HepG2 (cell line): ENCODE measurements at regions not wholly inside any gene's neighbourhood (a gene's known extent, or its start where the extent isn't known, plus 50 kb on each side); places are given as distances from the start of the nearest gene placed in this dataset.

ENCODE experiments used
- ATAC-seq: fragments of 200-7000 bp; cut with Tn5 transposase; 3 replicates; pipeline ENCODE4 v1.9.1; 2020; ENCODE audit warnings: mild to moderate bottlenecking, moderate library complexity
- BruUV-seq: library from RNA; stranded (reverse); fragments of 400-500 nt; replicated peaks from 2 replicates; lab custom pipeline; 2021; lab: Mats Ljungman, UMichigan
- CTCF ChIA-PET: fragments of 300-600 bp; formaldehyde crosslinking; extraction: SDS; loops from one replicate; lab custom pipeline; 2021; ENCODE audit warnings: low total read pairs, inconsistent platforms, low intra/inter-chr PET ratio; lab: Yijun Ruan, JAX
- POLR2A ChIA-PET: fragments of 350-600 bp; sonication (Branson Sonifier 250); formaldehyde crosslinking; loops from one replicate; lab custom pipeline; 2020; ENCODE audit warnings: antibody characterized with exemption, inconsistent platforms; lab: Yijun Ruan, JAX
- DNase-seq: peaks from one replicate; pipeline ENCODE4 v3.0.0-alpha.2; 2015; ENCODE audit warnings: low spot score
- FAIRE-seq: peaks from 3 replicates; lab custom pipeline; 2011; peaks lifted over from hg19 to GRCh38; lab: Jason Lieb, UNC
- H2AFZ ChIP-seq: one replicate; pipeline ENCODE4 v1.6.1; 2011; ENCODE audit warnings: low read length, inconsistent platforms
- H3K27ac ChIP-seq: fragments of 300-600 bp; 3 replicates; pipeline ENCODE4 v1.8.0; 2011; ENCODE audit warnings: mixed run types, mild to moderate bottlenecking, mixed read lengths, low read length, inconsistent platforms; ENCODE audit not compliant: insufficient read depth; ENCODE audit errors: extremely low read length
- H3K27me3 ChIP-seq, 2 experiments: fragments of 200-600 bp in 1 of 2; 2 replicates in 1 of 2; 3 replicates in 1 of 2; pipeline versions ENCODE4 v1.6.0 to v1.8.0; 2011; ENCODE audit warnings: low read length in 2 of 2, mild to moderate bottlenecking in 2 of 2, moderate library complexity in 2 of 2, inconsistent platforms in 1 of 2; ENCODE audit not compliant: insufficient read depth in 2 of 2, control insufficient read depth in 1 of 2
- H3K36me3 ChIP-seq, 2 experiments: fragments of 200-600 bp in 1 of 2; replicated peaks in 1 of 2; 2 replicates in 1 of 2; 3 replicates in 1 of 2; pipeline versions ENCODE4 v1.5.1 to v1.8.0; 2011; ENCODE audit warnings: low read length in 2 of 2, inconsistent platforms in 1 of 2; ENCODE audit not compliant: insufficient read depth in 2 of 2, control insufficient read depth in 1 of 2
- H3K4me1 ChIP-seq: 2 replicates; pipeline ENCODE4 v1.5.1; 2012; ENCODE audit warnings: low read length, inconsistent platforms; ENCODE audit not compliant: insufficient read depth
- H3K4me2 ChIP-seq: 2 replicates; pipeline ENCODE4 v1.6.0; 2011; ENCODE audit warnings: low read depth, low read length, inconsistent platforms
- H3K4me3 ChIP-seq, 3 experiments: fragments of 200-600 bp in 1 of 3; sonication (generic), shearing (Covaris generic) in 1 of 3; replicated peaks in 1 of 3; 2 replicates each; pipeline ENCODE4 v1.5.1; 2011 to 2016; ENCODE audit warnings: low read length in 3 of 3, inconsistent platforms in 2 of 3, low read depth in 2 of 3, mild to moderate bottlenecking in 2 of 3, control low read depth in 1 of 3, mixed read lengths in 1 of 3; ENCODE audit not compliant: insufficient read depth in 1 of 3
- H3K79me2 ChIP-seq: one replicate; pipeline ENCODE4 v1.6.1; 2011; ENCODE audit warnings: low read length, inconsistent platforms; ENCODE audit not compliant: insufficient read depth
- H3K9ac ChIP-seq: 2 replicates; pipeline ENCODE4 v1.6.0; 2011; ENCODE audit warnings: mild to moderate bottlenecking, low read depth, low read length, inconsistent platforms; ENCODE audit not compliant: insufficient read depth
- H3K9me3 ChIP-seq: 2 replicates; pipeline ENCODE4 v1.5.1; 2012; ENCODE audit warnings: mild to moderate bottlenecking, low read length
- H4K20me1 ChIP-seq: 2 replicates; pipeline ENCODE4 v1.6.0; 2011; ENCODE audit warnings: inconsistent platforms, mild to moderate bottlenecking, low read length, moderate library complexity; ENCODE audit not compliant: insufficient read depth
- CENPX ChIP-seq: sonication (generic); formaldehyde crosslinking; IDR thresholded peaks from 2 replicates; pipeline ENCODE4 v1.9.0; 2021; ENCODE audit warnings: mild to moderate bottlenecking, missing genetic modification reagents, moderate library complexity
- CHCHD3 ChIP-seq: sonication (generic); formaldehyde crosslinking; IDR thresholded peaks from 2 replicates; pipeline ENCODE4 v1.8.0; 2022; ENCODE audit warnings: mild to moderate bottlenecking, missing genetic modification reagents, moderate library complexity
- EEA1 ChIP-seq: sonication (generic); formaldehyde crosslinking; IDR thresholded peaks from 2 replicates; pipeline ENCODE4 v1.5.1; 2020; ENCODE audit warnings: mild to moderate bottlenecking, missing genetic modification reagents, borderline replicate concordance
- ETV6 ChIP-seq: sonication (generic); formaldehyde crosslinking; conservative IDR thresholded peaks from 2 replicates; pipeline ENCODE4 v1.4.0; 2020; ENCODE audit warnings: missing genetic modification reagents
- GATAD2A ChIP-seq: IDR thresholded peaks from 2 replicates; pipeline ENCODE4 v1.6.1; 2016
- GLI4 ChIP-seq: sonication (generic); formaldehyde crosslinking; IDR thresholded peaks from 2 replicates; pipeline ENCODE4 v1.5.1; 2020; ENCODE audit warnings: missing genetic modification reagents, mild to moderate bottlenecking, moderate library complexity, borderline replicate concordance
- GZF1 ChIP-seq: sonication (generic); formaldehyde crosslinking; IDR thresholded peaks from 2 replicates; pipeline ENCODE4 v1.5.1; 2020; ENCODE audit warnings: mild to moderate bottlenecking, missing genetic modification reagents
- HNRNPL ChIP-seq: fragments of 200-400 bp; formaldehyde crosslinking; IDR thresholded peaks from 2 replicates; pipeline ENCODE4 v1.6.1; 2017; ENCODE audit warnings: mild to moderate bottlenecking, low read depth, low read length
- HOXA3 ChIP-seq: sonication (generic); formaldehyde crosslinking; IDR thresholded peaks from 2 replicates; pipeline ENCODE4 v1.5.0; 2020; ENCODE audit warnings: missing genetic modification reagents
- JARID2 ChIP-seq: sonication (generic); formaldehyde crosslinking; IDR thresholded peaks from 2 replicates; pipeline ENCODE4 v1.8.1; 2023; ENCODE audit warnings: missing genetic modification reagents, inconsistent platforms; ENCODE audit not compliant: insufficient replicate concordance
- KDM3A ChIP-seq: IDR thresholded peaks from 2 replicates; pipeline ENCODE4 v1.6.1; 2018; ENCODE audit warnings: low read depth, missing compliant biosample characterization
- ZBTB33 ChIP-seq: sonication (generic); formaldehyde crosslinking; IDR thresholded peaks from 2 replicates; pipeline ENCODE4 v1.4.0; 2020; ENCODE audit warnings: missing genetic modification reagents
- ZNF496 ChIP-seq: sonication (generic); formaldehyde crosslinking; IDR thresholded peaks from 2 replicates; pipeline ENCODE4 v1.8.1; 2023; ENCODE audit warnings: mild to moderate bottlenecking, moderate library complexity, missing genetic modification reagents; ENCODE audit not compliant: insufficient replicate concordance
- ZNF558 ChIP-seq: sonication (generic); formaldehyde crosslinking; IDR thresholded peaks from 2 replicates; pipeline ENCODE4 v1.9.0; 2022; ENCODE audit warnings: mild to moderate bottlenecking, missing genetic modification reagents, borderline replicate concordance
- ZNF574 ChIP-seq: sonication (generic); formaldehyde crosslinking; IDR thresholded peaks from 2 replicates; pipeline ENCODE4 v1.4.0; 2020; ENCODE audit warnings: missing genetic modification reagents
- ZNF672 ChIP-seq: sonication (generic); formaldehyde crosslinking; IDR thresholded peaks from 2 replicates; pipeline ENCODE4 v1.8.1; 2022; ENCODE audit warnings: missing genetic modification reagents
- ZNF687 ChIP-seq: sonication (generic); formaldehyde crosslinking; IDR thresholded peaks from 2 replicates; pipeline ENCODE4 v1.5.1; 2020; ENCODE audit warnings: mild to moderate bottlenecking, missing genetic modification reagents, moderate library complexity
- WGBS: methylation state at CpG from one replicate; pipeline ENCODE4 v1.1.6; 2017; ENCODE audit warnings: low lambda C conversion rate; 5-methylcytosine and 5-hydroxymethylcytosine counted together
- in situ Hi-C: cut with HindIII; loops from 2 replicates; pipeline ENCODE4 v1.10.0; 2017; ENCODE audit warnings: low pct_unique_long_range_greater_than_20kb; ENCODE audit not compliant: extremely low pct_ligation_motif_present
- intact Hi-C: fragments of 100-400 bp; cut with micrococcal nuclease; formaldehyde crosslinking; loops from one replicate; pipeline ENCODE4 v1.10.0; 2022; ENCODE audit not compliant: unreplicated experiment

GRCh38 chr19:57002195-57002601, 117.6 kb upstream of the USP29 start:
- H3K4me3 ChIP-seq = no peak overlapping the region
- ChIA-PET POLR2A (interaction anchor here (0.6 kb wide), 1 partner anchor 25 kb away, joined by 4 read pairs; no protein-coding TSS in a partner anchor), CTCF (no interaction called here)
- H3K4me2 ChIP-seq = peak overlapping the region; percentile 46
- DNase-seq = peak; percentile 23
- no peak overlapping the region for H2AFZ ChIP-seq
- H3K36me3 ChIP-seq = no peaks in the 10 kb centered on the region
- H3K27me3 ChIP-seq = no peaks in the 10 kb centered on the region
- no peaks in the 10 kb centered on the region for H3K79me2 ChIP-seq
- in situ Hi-C loops = no loop called here
- peaks cover 38% of the 10 kb centered on the region for H3K4me1 ChIP-seq
- BruUV-seq = no TSS peak
- ATAC-seq = peak; percentile 80
- H4K20me1 ChIP-seq = no peaks in the 10 kb centered on the region
- peak overlapping the region; percentile 36 for H3K27ac ChIP-seq
- H3K9me3 ChIP-seq = no peaks in the 10 kb centered on the region
- no peak overlapping the region for H3K9ac ChIP-seq
- WGBS = 56% methylated on average over 13 of the region's 19 CpGs
- FAIRE-seq = no peak
- intact Hi-C loops = no loop called here
- TF ChIP-seq CENPX (CRISPR knock-in tag) = no peak
- TF ChIP-seq ZNF558 (CRISPR knock-in tag) = no peak
- TF ChIP-seq ZNF574 (CRISPR knock-in tag) = 0 out of 2 replicates have a peak, but pooled peaks have one; percentile 18
- peak; percentile 56; the same call in 1 of the 2 replicates for TF ChIP-seq HOXA3 (CRISPR knock-in tag)
- no peak for TF ChIP-seq GZF1 (CRISPR knock-in tag)
- 0 out of 2 replicates have a peak, but pooled peaks have one; percentile 50 for TF ChIP-seq HNRNPL
- TF ChIP-seq ETV6 = no peak
- TF ChIP-seq ZBTB33 (CRISPR knock-in tag) = peak; percentile 85
- TF ChIP-seq ZNF496 (CRISPR knock-in tag) = no peak
- no peak for TF ChIP-seq GLI4 (CRISPR knock-in tag)
- 0 out of 2 replicates have a peak, but pooled peaks have one; percentile 33 for TF ChIP-seq ZNF672 (CRISPR knock-in tag)
- peak; percentile 68 for TF ChIP-seq ZNF687 (CRISPR knock-in tag)
- no peak for TF ChIP-seq EEA1 (CRISPR knock-in tag)
- 0 out of 2 replicates have a peak, but pooled peaks have one; percentile 23 for TF ChIP-seq KDM3A
- 0 out of 2 replicates have a peak, but pooled peaks have one; percentile 18 for TF ChIP-seq GATAD2A (CRISPR knock-in tag)
- TF ChIP-seq CHCHD3 = 0 out of 2 replicates have a peak, but pooled peaks have one; percentile 21
- TF ChIP-seq JARID2 (CRISPR knock-in tag) = no peak
